Right lobe of liver (tissue), 4 donors: ENCODE measurements at regions not wholly inside any gene's neighbourhood (a gene's known extent, or its start where the extent isn't known, plus 50 kb on each side); places are given as distances from the start of the nearest gene placed in this dataset.

Source experiments
- POLR2A ChIP-seq: fragments of 450-650 bp; IDR thresholded peaks from one replicate; pipeline ENCODE4 v1.6.1; 2017; ENCODE audit warnings: antibody characterized with exemption, mild to moderate bottlenecking
- TF ChIP-seq, protein P1 (sequence below), 4 donors: fragments of 200-600 bp in 3 of 4; fragments of 450-650 bp in 1 of 4; IDR thresholded peaks; one replicate each; pipeline versions ENCODE4 v1.5.1 to v1.8.0; 2016 to 2022; ENCODE audit warnings: antibody characterized with exemption in 4 of 4, mild to moderate bottlenecking in 2 of 4
- donor health status: DM: no; HTN: no; CAD: no.
- donor health status: DM: no; HTN: no; CAD: no.
- donor health status: DM: no; HTN: yes; CAD: no.

DNA sequence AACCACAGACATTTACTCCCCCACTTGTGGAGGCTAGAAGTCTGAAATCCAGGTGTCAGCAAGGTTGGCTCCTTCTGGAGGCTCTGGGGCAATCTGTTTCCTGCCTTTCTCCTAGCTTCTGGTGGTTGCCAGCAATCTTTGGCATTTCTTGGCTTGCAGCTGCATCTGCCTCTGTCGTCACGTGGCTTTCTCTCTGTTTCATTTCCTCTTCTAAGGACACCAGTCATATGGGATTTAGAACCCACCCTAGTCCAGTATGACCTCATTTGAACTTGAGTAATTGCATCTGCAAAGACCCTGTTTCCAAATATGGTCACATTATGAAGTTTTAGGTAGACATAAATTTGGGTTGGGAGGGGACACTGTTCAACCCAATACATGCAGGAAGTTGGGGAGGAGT is 56.2 kb upstream of the EPB41L1 start:
- TF ChIP-seq, protein P1, sequence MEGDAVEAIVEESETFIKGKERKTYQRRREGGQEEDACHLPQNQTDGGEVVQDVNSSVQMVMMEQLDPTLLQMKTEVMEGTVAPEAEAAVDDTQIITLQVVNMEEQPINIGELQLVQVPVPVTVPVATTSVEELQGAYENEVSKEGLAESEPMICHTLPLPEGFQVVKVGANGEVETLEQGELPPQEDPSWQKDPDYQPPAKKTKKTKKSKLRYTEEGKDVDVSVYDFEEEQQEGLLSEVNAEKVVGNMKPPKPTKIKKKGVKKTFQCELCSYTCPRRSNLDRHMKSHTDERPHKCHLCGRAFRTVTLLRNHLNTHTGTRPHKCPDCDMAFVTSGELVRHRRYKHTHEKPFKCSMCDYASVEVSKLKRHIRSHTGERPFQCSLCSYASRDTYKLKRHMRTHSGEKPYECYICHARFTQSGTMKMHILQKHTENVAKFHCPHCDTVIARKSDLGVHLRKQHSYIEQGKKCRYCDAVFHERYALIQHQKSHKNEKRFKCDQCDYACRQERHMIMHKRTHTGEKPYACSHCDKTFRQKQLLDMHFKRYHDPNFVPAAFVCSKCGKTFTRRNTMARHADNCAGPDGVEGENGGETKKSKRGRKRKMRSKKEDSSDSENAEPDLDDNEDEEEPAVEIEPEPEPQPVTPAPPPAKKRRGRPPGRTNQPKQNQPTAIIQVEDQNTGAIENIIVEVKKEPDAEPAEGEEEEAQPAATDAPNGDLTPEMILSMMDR (IDR thresholded peaks at IDR 0.05) = no peak
- no peak for TF ChIP-seq POLR2A
